ENCODE measurements at regions not wholly inside any gene's neighbourhood (a gene's known extent, or its start where the extent isn't known, plus 50 kb on each side); places are given as distances from the start of the nearest gene placed in this dataset.

DNA sequence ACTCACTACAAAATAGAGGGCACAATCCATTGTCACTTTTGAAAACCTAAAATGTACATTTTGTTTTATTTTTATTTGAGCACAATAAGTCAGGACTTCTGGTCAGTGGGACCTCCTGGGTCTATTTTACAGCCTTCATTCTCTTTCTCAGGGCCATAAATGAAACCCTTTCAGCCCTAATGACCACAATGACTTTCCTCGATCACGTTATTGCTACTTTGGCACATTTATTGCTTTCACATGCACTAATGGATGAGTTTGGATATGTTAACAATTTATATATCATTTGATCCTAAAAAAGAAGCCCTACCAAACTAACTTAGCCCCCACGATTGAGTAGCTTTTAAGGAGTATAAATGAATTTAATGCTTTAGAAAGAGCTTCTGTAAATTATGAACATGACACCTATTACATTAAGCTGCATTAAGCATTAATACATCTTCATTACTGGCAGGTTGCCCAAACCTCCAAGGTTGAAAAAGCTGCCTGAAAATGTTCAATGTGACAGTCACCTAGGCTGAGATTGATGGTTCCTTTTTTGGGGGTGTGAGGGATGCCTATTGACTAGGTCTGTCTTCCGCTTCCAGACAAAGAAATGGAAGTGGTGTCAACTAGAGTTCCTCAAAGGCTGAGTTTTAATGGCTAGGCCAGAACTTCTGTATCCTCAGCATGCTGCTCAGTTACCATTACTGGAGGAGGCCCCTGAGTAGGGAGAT lies 296.4 kb downstream of the GPAT3 start:
- TF ChIP-seq POLR2AphosphoS5 (IDR thresholded peaks at IDR 0.05; ENCODE audit: insufficient read depth, low read depth, low read length) (no peak), EZH2 (IDR thresholded peaks at IDR 0.05; ENCODE audit: borderline replicate concordance, low read depth, low read length, severe bottlenecking) (no peak), MYC (IDR thresholded peaks at IDR 0.05; ENCODE audit: low read depth, low read length) (no peak), JUN (IDR thresholded peaks at IDR 0.05; ENCODE audit: borderline replicate concordance, insufficient read depth, insufficient read length, low read depth) (no peak), POLR2A (IDR thresholded peaks at IDR 0.05; ENCODE audit: low read depth, low read length) (no peak), FOS (IDR thresholded peaks at IDR 0.05; ENCODE audit: borderline replicate concordance, insufficient read depth, low read length) (no peak), GATA2 (IDR thresholded peaks at IDR 0.05; ENCODE audit: insufficient read depth, insufficient read length, low read depth, low read length) (no peak)
- TF ChIP-seq, protein P1, sequence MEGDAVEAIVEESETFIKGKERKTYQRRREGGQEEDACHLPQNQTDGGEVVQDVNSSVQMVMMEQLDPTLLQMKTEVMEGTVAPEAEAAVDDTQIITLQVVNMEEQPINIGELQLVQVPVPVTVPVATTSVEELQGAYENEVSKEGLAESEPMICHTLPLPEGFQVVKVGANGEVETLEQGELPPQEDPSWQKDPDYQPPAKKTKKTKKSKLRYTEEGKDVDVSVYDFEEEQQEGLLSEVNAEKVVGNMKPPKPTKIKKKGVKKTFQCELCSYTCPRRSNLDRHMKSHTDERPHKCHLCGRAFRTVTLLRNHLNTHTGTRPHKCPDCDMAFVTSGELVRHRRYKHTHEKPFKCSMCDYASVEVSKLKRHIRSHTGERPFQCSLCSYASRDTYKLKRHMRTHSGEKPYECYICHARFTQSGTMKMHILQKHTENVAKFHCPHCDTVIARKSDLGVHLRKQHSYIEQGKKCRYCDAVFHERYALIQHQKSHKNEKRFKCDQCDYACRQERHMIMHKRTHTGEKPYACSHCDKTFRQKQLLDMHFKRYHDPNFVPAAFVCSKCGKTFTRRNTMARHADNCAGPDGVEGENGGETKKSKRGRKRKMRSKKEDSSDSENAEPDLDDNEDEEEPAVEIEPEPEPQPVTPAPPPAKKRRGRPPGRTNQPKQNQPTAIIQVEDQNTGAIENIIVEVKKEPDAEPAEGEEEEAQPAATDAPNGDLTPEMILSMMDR (IDR thresholded peaks at IDR 0.05; ENCODE audit: extremely low read depth in 1 of 2, insufficient read depth in 1 of 2, low read depth in 1 of 2, low read length in 2 of 2) = no peak
- TF ChIP-seq, protein P2, sequence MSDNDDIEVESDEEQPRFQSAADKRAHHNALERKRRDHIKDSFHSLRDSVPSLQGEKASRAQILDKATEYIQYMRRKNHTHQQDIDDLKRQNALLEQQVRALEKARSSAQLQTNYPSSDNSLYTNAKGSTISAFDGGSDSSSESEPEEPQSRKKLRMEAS (IDR thresholded peaks at IDR 0.05; ENCODE audit: insufficient read depth, insufficient read length) = no peak
- CTCF ChIA-PET = no interaction called here
- dilution Hi-C loops (cut with MboI; ENCODE audit: extremely low pct_ligation_motif_present, low sequenced_read_pairs) = no loop called here

More for the DNA sequence above, 296.4 kb downstream of the GPAT3 start:
- no peaks in the 10 kb centered on the region for H4K20me1 ChIP-seq (replicated peaks; ENCODE audit: control insufficient read depth, extremely low read depth, insufficient read depth, low read length)
- H3K27me3 ChIP-seq (ENCODE audit: control insufficient read depth in 2 of 2, insufficient read depth in 2 of 2, low read length in 2 of 2) = no peaks in the 10 kb centered on the region
- intact Hi-C loops (cut with micrococcal nuclease) = no loop called here
- no peaks in the 10 kb centered on the region for H3K4me1 ChIP-seq (ENCODE audit: control insufficient read depth, extremely low read depth, insufficient read depth, low read length)
- no peak overlapping the region for H3K27ac ChIP-seq (ENCODE audit: insufficient read depth, low read depth, low read length)
- H2AFZ ChIP-seq (ENCODE audit: low read depth, low read length) = no peak overlapping the region
- H3K4me2 ChIP-seq (ENCODE audit: insufficient read depth, low read length) = no peak overlapping the region
- no peaks in the 10 kb centered on the region for H3K79me2 ChIP-seq (ENCODE audit: control insufficient read depth, insufficient read depth, low read length)
- FAIRE-seq = no peak
- H3K9me3 ChIP-seq (replicated peaks; ENCODE audit: control insufficient read depth, insufficient read depth, low read length) = no peaks in the 10 kb centered on the region
- BruUV-seq (replicated peaks) = no TSS peak
- POLR2A ChIA-PET = no interaction called here
- no peaks in the 10 kb centered on the region for H3K36me3 ChIP-seq (ENCODE audit: control insufficient read depth in 2 of 2, extremely low read depth in 1 of 2, insufficient read depth in 2 of 2, low read length in 2 of 2)
- no peak overlapping the region for H3K9ac ChIP-seq (replicated peaks; ENCODE audit: extremely low read depth, insufficient read depth, low read length)
- no peak for DNase-seq (ENCODE audit: low read depth, low spot score)
- no peak overlapping the region for H3K4me3 ChIP-seq (replicated peaks in 1 of 3; ENCODE audit: insufficient read depth in 1 of 3, low read depth in 1 of 3, low read length in 3 of 3)
- H3K9me1 ChIP-seq (replicated peaks; ENCODE audit: control insufficient read depth, extremely low read depth, insufficient read depth, low read length) = no peaks in the 10 kb centered on the region
